Fibroblast of peridontal ligament (primary cell): ENCODE measurements at regions not wholly inside any gene's neighbourhood (a gene's known extent, or its start where the extent isn't known, plus 50 kb on each side); places are given as distances from the start of the nearest gene placed in this dataset.
"Not testable (repeated sequence)": the region's sequence is repeated elsewhere in the genome, so short reads cannot be mapped to it uniquely, and the experiment has no call there.

Experiments
- DNase-seq: peaks from one replicate; pipeline ENCODE4 v3.0.0-alpha.2; 2010; ENCODE audit errors: extremely low read depth

- no peak for DNase-seq
Measured at GRCh38 chr3:182136008-182136910, 424.5 kb downstream of the SOX2 start.

GRCh38 chr3:182138393-182138792 is 426.7 kb downstream of the SOX2 start:
- no peak for DNase-seq

- DNase-seq, result no peak
Measured at GRCh38 chr3:182139627-182140357, 428.1 kb downstream of the SOX2 start.

- DNase-seq, result no peak
Measured at GRCh38 chr3:182142928-182143327, 431.2 kb downstream of the SOX2 start.

- no peak for DNase-seq
Measured at GRCh38 chr3:182143903-182144302, 432.2 kb downstream of the SOX2 start.

- DNase-seq, result no peak
Measured at GRCh38 chr3:182148360-182148759, 436.6 kb downstream of the SOX2 start.

GRCh38 chr3:182149594-182149993 is 437.9 kb downstream of the SOX2 start:
- no peak for DNase-seq

- not testable (repeated sequence) for DNase-seq
Measured at GRCh38 chr3:182156326-182156725, 444.6 kb downstream of the SOX2 start.

- DNase-seq, result no peak
Measured at GRCh38 chr3:182165234-182165633, 453.5 kb downstream of the SOX2 start.

GRCh38 chr3:182172534-182172933 is 460.8 kb downstream of the SOX2 start:
- no peak for DNase-seq

GRCh38 chr3:182178488-182179200 is 466.9 kb downstream of the SOX2 start:
- no peak for DNase-seq

- no peak for DNase-seq
Measured at GRCh38 chr3:182179631-182180030, 467.9 kb downstream of the SOX2 start.

GRCh38 chr3:182180654-182181385 is 469.1 kb downstream of the SOX2 start:
- no peak for DNase-seq

GRCh38 chr3:182182531-182182968 is 470.8 kb downstream of the SOX2 start:
- DNase-seq, result no peak

GRCh38 chr3:182183716-182184430 is 472.1 kb downstream of the SOX2 start:
- no peak for DNase-seq

GRCh38 chr3:182185313-182185712 is 473.6 kb downstream of the SOX2 start:
- no peak for DNase-seq

- DNase-seq, result no peak
Measured at GRCh38 chr3:182190056-182190455, 478.3 kb downstream of the SOX2 start.

GRCh38 chr3:182198345-182198744 is 486.6 kb downstream of the SOX2 start:
- DNase-seq, result no peak

GRCh38 chr3:182201456-182202168 is 489.9 kb downstream of the SOX2 start:
- DNase-seq, result no peak

- DNase-seq, result no peak
Measured at GRCh38 chr3:182212479-182213076, 500.9 kb downstream of the SOX2 start.
